GM19395 (cell line): ENCODE measurements at regions not wholly inside any gene's neighbourhood (a gene's known extent, or its start where the extent isn't known, plus 50 kb on each side); places are given as distances from the start of the nearest gene placed in this dataset.
"Not testable (repeated sequence)": the region's sequence is repeated elsewhere in the genome, so short reads cannot be mapped to it uniquely, and the experiment has no call there.

Source experiments
- ATAC-seq: cut with Tn5 transposase; IDR thresholded peaks from one replicate; pipeline ENCODE4 v1.9.1; 2021; ENCODE audit warnings: mild to moderate bottlenecking, moderate library complexity; ENCODE audit not compliant: unreplicated experiment

DNA sequence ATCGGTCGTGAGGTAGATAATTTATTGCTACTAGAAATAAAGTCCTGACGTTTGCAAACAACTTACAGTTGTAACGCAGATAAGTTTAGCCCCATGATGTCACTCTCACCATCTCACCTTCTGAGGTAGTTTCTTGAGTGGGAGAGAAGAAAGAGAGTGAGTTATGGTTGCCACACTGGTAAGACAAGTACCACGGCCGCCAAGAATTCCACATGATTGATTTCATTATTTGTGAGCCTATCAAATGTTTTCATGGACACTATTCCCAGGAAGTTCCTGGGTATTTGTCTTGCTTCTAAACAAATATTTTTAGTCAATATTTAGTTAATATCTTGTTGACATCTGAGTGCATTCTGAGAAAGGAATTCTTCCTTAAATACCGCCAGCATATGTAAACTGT lies 339.4 kb upstream of the KIAA1217 start:
- no peak for ATAC-seq

DNA sequence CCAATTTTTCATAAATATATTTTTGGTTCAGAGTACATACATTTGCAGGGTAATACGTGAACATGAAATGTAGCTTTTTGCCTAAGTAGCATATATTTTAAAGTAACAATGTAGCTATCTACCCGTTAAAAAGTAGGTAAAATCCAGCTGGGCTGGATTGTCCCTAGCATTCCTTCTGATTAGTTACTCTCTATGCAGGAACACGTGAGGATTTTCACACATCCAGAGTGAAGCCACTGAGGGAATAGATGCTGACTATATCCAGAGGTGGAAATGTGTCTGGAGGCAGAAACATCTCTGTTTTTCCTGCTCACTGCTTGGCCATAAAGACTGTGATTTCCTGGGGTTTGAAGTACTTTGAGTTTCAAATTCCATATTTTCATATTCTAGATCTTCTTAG lies 338.9 kb upstream of the KIAA1217 start:
- no peak for ATAC-seq

DNA sequence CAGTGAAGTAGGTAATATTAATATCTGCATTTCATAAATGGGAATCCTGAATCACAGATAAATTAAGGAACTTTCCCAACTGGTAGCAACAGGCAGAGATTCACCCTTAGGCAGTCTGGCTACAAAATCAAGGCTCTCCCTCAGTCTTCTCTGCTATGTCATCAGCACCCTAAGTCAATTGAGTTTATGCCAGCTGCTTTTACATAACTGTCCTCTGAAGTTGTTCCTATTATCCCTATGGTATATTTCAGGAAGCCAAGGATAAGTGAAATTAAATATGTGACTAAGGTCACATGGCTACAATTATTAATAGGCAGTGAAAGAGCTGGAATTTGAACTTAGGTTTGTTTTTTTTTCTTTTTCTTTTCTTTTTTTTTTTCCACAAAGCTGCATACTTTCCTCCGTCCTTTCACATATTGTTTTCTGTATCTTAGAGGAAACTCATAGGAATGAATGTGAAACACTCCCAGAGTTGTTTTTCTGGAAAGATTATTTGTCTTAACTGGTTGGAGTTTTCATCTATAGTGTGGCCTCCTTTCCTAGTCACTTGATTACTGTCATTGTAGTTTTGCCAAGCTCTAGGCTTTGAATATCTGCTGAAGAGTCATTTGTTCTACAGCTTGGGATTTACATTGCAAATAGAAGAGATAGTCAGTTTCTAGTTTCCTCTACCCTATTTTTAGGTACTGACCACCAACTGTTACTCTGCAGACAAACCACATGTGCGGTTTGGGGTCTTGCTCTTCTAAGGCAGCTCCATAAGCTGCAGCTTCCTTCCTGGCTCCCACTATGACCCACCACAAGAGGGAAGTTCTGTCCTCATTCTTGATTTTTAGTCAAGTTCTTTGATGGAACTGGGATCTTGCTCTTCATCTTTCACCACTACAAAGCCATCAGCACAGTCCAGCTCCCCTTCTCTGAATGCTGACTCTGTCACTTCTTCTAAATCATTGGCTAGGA lies 338.0 kb upstream of the KIAA1217 start:
- no peak for ATAC-seq

DNA sequence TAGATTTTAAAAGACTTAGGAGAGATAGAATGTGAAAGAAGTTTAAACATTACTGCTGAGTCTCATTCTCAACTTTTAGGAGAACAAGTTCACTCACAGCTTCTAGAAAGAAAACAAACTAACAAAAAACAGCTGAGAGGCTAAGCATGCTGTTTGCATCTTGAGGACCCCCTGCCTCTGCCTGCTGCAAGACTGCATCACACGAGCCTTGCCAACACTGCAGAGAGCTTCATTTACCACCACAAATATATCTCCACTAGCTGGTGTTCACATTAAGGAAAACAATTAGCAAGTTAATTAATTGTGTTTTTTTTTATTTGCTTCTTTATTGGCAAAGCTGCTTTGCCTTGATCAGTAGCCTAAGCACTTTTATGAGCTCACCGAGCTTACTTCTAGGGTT lies 336.6 kb upstream of the KIAA1217 start:
- ATAC-seq = no peak

DNA sequence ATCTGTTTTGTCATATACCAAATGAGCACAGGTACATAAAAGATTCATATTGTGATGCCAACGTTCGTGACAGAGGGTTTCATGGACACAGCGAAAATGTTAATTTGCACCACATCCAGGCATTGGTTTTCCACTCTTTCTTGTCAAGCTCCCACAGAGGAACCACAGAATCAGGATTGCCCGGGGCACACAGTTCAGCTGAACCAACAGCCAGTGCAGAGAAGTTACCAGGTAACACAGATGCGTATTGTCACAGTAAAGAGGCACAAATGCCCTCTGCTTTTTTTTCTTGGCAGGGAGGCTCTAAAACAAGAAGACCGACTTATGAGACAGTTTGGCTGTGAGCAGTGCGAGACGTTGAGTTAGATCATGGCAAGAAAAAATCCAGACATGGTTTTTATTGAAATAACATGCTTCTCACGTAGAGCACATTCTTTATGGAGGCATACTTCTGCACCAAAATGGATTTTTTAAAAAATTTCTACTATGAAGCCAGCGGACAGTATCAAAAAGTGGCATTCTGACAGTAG lies 331.1 kb upstream of the KIAA1217 start:
- ATAC-seq = no peak

DNA sequence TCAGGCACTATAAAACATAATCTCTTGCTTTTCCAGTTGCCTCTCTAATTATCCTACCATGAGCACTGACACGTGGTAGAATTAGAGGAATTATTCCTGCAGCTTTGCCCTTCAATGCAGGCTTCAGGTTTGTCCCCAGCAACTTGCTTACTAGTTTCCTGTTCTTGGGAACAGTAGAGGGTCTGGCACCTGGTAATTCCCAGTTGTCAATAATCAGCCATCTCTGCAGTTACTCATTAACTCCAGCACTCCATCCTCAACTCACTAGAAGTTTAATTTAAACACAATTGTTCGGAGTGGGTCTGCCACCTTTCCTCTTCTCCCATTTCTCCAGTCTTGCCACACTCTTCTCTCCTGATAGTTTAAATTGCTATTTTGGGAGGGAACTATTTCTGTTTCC lies 324.3 kb upstream of the KIAA1217 start:
- no peak for ATAC-seq

DNA sequence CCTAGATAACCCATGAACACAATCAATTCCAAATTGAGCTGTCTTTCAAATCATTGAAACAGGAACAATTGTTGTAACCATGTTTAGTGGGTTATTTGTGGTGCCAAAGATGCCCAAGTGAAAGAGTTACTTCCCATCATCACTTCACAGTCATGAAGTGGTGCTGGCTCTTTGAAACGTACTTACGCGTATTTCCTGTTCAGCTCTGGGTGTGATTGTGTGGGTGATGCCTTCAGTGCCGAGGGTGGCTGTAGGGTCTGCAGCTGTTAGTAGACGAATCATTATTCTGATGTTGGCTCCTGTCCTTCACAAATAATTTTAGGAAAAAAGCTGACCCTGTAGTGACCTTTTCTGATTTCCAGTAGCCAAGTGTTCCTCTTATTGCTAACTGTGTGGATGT lies 323.1 kb upstream of the KIAA1217 start:
- ATAC-seq = no peak

DNA sequence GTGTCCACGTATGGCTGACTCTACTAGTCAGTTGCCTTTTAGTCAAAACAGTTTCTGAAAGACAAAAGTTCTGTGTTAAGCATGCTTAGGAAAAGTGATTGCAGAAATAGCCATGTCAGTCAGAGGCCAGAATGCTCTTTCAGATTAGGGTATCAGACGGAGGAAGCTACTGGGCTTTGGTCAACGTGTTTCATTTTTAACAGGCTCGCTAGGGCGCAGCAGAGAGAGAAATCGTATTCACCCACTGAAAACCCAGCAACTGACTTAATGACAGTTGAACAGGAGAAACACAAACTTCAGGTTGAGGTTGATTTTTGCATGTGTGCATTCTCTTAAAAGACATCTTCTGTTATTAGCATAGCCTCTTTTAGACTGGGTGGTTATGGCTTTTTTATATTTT lies 322.6 kb upstream of the KIAA1217 start:
- no peak for ATAC-seq

DNA sequence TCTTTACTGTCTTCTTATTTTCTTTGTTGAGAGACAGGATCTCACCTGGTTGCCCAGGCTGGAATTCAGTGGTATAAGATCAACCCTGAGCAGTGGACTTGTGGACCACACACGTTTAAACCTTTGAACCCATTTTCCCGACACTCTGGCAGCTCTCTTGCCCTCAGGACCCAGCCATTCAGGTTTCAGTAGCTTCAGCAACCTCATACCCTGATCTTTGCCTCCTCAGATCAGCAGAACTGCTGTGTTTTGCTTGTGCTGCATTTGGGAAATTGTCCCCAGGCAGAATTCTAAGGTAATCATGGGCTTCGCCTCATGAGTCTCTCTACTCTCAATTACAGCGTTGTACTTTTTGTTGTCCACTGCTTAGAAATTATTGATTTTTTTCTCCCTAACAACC lies 317.6 kb upstream of the KIAA1217 start:
- no peak for ATAC-seq

DNA sequence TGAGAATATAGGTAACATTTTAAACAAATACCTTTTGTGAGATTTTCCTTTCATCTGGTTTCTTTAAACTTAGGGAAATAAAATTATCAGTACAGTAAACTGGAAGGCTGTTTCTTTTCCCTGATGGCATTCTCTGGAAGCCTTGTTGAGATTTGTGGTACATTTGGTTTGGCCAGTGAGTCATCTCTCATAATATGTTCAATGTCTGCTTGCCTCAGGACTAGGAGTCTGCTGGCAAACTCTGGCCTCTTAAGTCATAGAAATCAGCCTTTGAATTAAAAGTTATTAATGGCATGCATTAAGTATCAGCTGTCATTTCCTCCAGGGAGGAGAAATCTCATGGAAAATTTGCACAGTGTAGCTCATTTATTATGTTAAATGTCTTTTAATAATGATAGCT lies 316.6 kb upstream of the KIAA1217 start:
- no peak for ATAC-seq

DNA sequence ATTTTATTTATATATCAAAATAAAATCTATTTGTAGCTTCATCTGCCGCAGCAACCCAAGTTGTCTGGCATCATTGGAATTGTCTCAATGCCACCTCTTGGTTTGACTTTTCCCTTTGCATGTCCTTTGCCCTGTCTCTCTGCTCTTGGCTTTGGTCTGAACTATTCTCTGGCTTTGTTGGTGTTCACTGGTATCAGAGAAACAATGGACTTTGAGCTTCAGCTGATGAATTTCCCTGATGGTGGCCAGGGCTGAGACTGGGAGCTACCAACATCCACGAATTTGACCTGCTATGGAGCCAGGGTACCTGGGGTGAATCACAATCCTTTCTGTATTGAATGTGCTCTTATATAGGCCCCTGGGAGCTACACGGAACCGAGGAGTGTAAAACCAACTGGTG lies 311.7 kb upstream of the KIAA1217 start:
- no peak for ATAC-seq

DNA sequence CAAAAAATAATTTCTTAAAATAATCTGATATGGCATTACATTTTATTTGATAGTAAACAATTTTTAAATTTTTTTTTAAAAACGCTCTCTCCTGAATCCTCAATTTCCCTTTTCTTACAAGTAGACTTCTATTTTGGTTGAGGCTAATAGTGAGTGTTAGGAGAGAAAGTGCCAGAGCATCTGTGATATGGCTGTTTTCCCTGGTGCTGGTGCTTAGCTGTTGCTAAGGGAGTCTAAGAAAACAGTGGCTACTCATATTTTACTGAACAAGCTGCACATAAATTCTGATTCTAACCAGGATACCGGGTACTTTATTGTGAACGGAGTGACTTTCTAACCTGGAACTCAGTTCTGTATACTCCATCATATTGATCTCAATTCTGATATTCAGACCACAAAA lies 311.1 kb upstream of the KIAA1217 start:
- ATAC-seq = no peak

DNA sequence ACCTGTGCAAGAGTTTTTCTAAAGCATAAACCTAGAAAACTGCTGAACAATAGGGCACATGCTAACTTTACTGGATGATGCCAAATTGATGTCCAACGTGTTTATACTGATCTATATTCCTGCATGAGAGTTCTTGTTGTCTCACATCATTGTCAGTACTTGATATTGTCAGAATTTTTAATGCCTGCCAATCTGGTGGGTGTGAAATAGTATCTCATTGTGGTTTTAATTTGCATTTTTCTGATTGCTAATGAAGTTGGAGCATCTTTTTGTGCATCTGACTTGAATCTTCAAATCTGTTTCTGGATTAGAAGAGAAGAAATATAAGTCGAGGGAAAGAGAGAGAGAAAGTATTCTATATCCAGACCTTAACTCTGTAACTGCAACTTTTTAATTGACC lies 309.8 kb upstream of the KIAA1217 start:
- ATAC-seq = no peak

DNA sequence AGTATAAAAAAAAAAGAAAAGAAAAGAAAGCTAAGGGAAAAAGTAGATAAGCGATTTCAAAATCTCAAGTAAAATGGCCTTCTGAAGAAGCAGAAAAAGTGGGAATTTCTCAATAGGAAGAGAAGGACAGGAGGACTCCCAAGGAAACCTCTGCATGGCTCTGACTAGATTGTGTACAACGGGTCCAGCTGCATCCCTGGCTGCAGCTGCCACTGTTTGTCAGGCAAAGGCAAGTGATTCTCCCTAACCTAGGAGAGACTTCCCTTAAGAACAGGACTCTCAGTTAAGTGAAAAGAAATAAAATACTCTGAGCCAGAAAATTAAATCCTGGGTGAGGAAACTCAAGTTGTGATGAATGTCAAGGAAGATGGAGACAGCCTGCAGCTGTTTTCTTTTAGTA lies 298.6 kb upstream of the KIAA1217 start:
- no peak for ATAC-seq

DNA sequence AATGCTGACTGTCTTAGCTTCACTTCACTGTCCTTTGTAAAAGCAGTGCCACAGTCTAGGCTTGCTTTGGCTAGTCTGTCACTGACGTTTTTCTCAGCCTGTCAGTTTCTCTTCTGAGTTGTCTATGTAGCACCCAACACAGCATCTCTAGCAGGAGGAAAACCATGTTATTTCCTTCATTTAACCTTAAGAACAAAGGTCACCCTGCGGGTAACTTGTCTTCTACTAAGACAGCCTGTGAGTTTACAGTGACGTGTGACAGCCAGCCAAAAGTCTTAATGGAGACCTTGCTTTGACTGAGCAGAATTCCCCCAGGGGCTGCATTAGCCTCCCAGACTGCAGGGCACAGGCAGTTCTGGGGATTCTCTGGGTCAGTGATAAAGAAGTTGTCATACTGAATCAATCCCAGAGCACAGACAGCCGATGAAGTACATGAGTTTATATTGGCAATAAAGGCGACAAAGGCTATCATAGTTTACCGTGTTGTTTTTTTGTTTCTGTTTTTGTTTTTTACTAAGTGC lies 296.0 kb upstream of the KIAA1217 start:
- no peak for ATAC-seq

DNA sequence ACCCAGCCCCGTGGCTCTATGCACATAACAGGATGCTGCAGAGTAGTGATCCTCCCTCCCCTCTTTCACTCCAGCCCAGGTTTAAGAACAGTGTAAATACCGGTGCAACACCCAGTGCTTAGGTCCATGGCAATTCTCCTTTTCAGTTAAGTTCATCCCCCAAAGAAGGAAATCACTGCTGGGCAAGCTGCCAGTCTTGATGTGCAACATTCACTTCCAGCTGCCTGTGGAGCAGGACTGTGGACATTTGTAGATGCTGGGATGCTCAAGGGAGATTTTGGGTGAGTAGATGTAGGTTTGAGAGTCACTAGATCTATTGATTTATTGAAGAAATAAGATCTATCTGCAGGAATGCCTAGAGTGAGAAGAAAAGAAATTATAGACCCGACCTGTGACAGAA lies 294.3 kb upstream of the KIAA1217 start:
- ATAC-seq = no peak

DNA sequence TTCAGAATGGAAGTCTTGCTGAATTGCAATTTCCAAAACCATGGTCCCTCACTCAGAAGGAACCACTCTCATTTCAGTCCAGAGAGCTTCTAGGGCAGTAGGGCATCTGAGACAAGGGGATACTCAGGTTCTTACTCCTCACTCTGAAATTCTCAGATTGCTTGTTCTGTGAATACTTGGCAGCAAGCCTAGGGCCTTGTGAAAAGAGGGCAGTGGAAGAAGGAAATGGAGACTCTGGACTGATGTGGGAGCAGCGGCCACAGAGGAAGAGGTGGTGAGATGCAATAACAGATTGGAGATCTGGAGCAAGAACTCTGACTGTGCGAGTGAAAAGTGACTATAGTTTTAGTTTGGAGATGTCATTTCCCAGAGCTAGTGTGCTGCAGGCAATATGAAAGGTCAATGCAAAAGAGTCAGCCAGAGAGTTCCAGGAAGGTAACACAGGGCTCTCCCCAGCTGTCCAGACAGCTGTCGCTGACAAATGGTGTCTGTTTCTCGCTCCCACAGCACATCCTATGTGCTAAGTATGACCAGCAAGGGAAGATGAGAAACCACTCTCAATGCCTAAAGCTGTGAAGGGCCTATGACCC lies 291.6 kb upstream of the KIAA1217 start:
- no peak for ATAC-seq

DNA sequence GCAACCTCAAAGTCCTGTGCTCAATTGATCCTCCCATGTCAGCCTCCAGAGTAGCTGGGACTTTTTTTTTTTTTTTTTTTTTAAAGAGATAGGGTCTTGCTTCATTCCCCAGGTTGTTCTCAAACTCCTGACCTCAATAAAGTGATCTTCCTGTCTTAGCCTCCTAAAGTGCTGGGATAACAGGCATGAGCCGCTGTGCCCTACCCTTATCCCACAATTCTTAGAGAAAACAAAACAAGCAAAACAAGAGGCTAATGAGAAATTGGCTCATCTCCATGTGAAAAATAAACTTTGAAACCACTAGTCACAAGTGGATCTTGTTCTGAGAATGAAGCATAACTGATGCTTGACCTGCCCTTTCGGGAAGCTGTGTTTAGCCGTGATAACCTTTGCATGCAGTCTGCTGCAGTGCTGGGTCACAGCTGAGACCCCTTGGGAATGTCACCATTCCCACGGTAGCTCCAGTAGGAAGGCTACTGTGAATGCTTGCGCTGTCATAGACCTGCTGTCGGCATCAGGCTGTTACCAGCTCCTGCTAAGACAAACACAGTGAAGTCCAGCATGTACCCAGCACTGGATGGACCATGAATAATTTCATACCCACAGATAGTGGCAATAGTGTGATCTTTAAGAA lies 290.7 kb upstream of the KIAA1217 start:
- ATAC-seq = no peak

DNA sequence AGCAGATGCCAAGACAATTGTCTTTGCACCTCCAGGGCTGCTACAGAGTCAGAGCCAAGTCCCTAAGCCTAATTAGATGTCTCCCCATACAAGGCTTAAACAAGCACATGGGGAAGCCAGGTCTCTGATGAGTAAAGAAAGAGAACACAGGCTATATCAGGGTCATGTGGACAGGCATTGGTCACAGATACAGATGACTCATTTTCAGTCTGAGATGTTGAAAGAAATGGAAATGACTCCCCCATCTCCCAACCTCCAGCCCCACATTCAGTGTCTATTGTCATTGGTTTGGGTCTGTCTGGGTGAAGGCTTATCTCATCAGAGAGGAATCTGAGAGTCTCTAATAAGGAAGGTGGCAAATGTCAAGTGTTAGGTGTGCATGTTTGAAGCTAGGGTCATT lies 290.1 kb upstream of the KIAA1217 start:
- no peak for ATAC-seq

DNA sequence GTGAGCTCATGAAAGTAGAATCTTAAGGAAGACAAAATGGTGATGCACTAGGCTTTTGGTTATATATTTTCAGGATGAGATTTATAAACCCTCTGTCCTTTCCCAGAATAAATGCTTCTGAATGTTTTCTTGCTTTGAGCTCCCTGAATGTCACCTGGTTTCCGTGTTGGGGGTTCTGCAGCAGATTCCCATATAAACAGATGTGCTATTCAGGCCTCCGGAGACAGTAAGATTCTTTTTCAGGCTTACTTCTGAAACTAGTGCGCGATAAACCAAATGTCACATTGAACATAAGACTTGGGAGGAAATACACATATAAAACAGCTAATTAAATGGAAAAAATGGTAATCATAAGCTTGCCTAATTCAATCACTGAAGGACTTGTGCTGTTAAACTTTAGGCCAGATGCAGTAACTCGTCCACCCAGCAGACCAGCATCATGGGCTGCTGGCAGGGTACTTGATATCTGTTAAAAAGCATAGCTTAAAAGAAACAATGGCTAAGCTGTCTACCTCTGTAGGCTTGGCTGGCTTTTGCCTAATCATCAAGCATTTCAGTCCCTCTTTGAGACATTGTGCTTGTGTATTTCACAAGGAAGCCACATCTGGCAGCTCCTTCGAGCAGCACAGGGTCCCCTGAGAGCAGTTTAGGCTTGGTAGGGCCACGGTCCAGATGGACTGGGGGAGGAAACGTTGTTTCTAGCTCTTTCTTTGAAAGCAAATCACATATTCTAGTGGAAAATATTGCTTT lies 281.2 kb upstream of the KIAA1217 start:
- no peak for ATAC-seq

DNA sequence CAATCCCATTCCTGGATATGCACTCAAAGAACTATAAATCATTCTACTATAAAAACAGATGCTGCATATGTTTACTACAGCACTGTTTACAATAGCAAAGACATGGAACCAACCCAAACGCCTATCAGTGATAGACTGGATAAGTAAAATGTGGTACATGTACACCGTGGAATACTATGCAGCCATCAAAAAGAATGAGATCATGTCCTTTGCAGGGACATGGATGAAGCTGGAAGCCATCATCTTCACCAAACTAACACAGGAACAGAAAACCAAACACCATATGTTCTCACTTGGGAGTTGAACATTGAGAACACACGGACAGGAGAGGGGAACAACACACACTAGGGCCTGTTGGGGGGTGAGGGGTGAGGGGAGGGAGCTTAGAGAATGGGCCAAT lies 274.9 kb upstream of the KIAA1217 start:
- ATAC-seq = not testable (repeated sequence)
